ENCODE measurements at regions not wholly inside any gene's neighbourhood (a gene's known extent, or its start where the extent isn't known, plus 50 kb on each side); places are given as distances from the start of the nearest gene placed in this dataset.

GRCh38 chr18:9000733-9001132 is 101.8 kb upstream of the NDUFV2 start:
- TF ChIP-seq, protein P1, sequence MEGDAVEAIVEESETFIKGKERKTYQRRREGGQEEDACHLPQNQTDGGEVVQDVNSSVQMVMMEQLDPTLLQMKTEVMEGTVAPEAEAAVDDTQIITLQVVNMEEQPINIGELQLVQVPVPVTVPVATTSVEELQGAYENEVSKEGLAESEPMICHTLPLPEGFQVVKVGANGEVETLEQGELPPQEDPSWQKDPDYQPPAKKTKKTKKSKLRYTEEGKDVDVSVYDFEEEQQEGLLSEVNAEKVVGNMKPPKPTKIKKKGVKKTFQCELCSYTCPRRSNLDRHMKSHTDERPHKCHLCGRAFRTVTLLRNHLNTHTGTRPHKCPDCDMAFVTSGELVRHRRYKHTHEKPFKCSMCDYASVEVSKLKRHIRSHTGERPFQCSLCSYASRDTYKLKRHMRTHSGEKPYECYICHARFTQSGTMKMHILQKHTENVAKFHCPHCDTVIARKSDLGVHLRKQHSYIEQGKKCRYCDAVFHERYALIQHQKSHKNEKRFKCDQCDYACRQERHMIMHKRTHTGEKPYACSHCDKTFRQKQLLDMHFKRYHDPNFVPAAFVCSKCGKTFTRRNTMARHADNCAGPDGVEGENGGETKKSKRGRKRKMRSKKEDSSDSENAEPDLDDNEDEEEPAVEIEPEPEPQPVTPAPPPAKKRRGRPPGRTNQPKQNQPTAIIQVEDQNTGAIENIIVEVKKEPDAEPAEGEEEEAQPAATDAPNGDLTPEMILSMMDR (optimal IDR thresholded peaks at IDR 0.05 in 1 of 3, IDR thresholded peaks at IDR 0.05 in 1 of 3, conservative IDR thresholded peaks at IDR 0.05 in 1 of 3; ENCODE audit: extremely low read depth in 1 of 3, insufficient read depth in 2 of 3, low read length in 3 of 3): no peak
- no peak for TF ChIP-seq EZH2 (IDR thresholded peaks at IDR 0.05; ENCODE audit: low read length)
